BLaER1 (cell line): ENCODE measurements at regions not wholly inside any gene's neighbourhood (a gene's known extent, or its start where the extent isn't known, plus 50 kb on each side); places are given as distances from the start of the nearest gene placed in this dataset.

Source experiments
- H3K27ac ChIP-seq: shearing (Covaris generic); formaldehyde crosslinking; 2 replicates; pipeline ENCODE4 v1.8.1; 2022
- H3K27me3 ChIP-seq: shearing (Covaris generic); formaldehyde crosslinking; 2 replicates; pipeline ENCODE4 v1.8.1; 2022
- H3K36me3 ChIP-seq: shearing (Covaris generic); formaldehyde crosslinking; 2 replicates; pipeline ENCODE4 v1.8.1; 2022
- H3K4me1 ChIP-seq: shearing (Covaris generic); formaldehyde crosslinking; 2 replicates; pipeline ENCODE4 v1.8.1; 2022
- H3K4me2 ChIP-seq: shearing (Covaris generic); formaldehyde crosslinking; 2 replicates; pipeline ENCODE4 v1.8.1; 2022
- H3K4me3 ChIP-seq: shearing (Covaris generic); formaldehyde crosslinking; 2 replicates; pipeline ENCODE4 v1.8.1; 2022
- H3K9ac ChIP-seq: shearing (Covaris generic); formaldehyde crosslinking; 2 replicates; pipeline ENCODE4 v1.8.1; 2022
- H3K9me3 ChIP-seq: shearing (Covaris generic); formaldehyde crosslinking; 2 replicates; pipeline ENCODE4 v1.8.1; 2022
- H4K20me1 ChIP-seq: shearing (Covaris generic); formaldehyde crosslinking; 2 replicates; pipeline ENCODE4 v1.8.1; 2022
- Cebpa-rat ChIP-seq: shearing (Covaris generic); IDR thresholded peaks from 2 replicates; pipeline ENCODE4 v1.8.1; 2022

GRCh38 chr1:229001467-229002011 lies 266.3 kb downstream of the RHOU start:
- Histone ChIP-seq H3K9ac (no peak overlapping the region), H4K20me1 (no peaks in the 10 kb centered on the region), H3K4me2 (no peak overlapping the region), H3K9me3 (no peaks in the 10 kb centered on the region), H3K27ac (no peak overlapping the region), H3K4me3 (no peak overlapping the region), H3K36me3 (no peaks in the 10 kb centered on the region), H3K27me3 (no peaks in the 10 kb centered on the region), H3K4me1 (no peaks in the 10 kb centered on the region)
- no peak for TF ChIP-seq Cebpa-rat

DNA sequence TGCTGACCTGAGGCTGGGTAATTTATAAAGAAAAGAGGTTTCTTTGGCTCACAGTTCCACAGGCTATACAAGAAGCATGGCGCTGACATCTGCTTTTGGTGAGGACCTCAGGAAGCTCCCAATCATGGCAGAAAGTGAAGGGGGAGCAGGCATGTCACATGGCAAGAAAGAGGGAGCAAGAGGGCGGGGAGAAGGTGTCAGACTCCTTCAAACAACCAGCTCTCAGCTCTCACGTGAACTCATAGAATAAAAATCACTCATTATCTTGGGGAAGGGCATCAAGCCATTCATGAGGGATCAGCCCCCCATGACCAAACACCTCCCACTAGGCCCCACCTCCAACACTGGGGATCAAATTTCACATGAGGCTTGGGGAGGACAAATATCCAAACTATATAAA lies 266.8 kb downstream of the RHOU start:
- Histone ChIP-seq H3K4me2 (no peak overlapping the region), H3K9ac (no peak overlapping the region), H3K36me3 (no peaks in the 10 kb centered on the region), H3K4me3 (no peak overlapping the region), H3K4me1 (no peaks in the 10 kb centered on the region), H3K27me3 (no peaks in the 10 kb centered on the region), H3K27ac (no peak overlapping the region), H3K9me3 (no peaks in the 10 kb centered on the region), H4K20me1 (no peaks in the 10 kb centered on the region)
- no peak for TF ChIP-seq Cebpa-rat

GRCh38 chr1:229002451-229002960 lies 267.2 kb downstream of the RHOU start:
- Histone ChIP-seq H3K36me3 (no peaks in the 10 kb centered on the region), H3K9me3 (no peaks in the 10 kb centered on the region), H3K4me1 (no peaks in the 10 kb centered on the region), H3K27me3 (no peaks in the 10 kb centered on the region), H3K27ac (no peak overlapping the region), H3K4me2 (no peak overlapping the region), H3K9ac (no peak overlapping the region), H3K4me3 (no peak overlapping the region), H4K20me1 (no peaks in the 10 kb centered on the region)
- TF ChIP-seq Cebpa-rat = no peak

DNA sequence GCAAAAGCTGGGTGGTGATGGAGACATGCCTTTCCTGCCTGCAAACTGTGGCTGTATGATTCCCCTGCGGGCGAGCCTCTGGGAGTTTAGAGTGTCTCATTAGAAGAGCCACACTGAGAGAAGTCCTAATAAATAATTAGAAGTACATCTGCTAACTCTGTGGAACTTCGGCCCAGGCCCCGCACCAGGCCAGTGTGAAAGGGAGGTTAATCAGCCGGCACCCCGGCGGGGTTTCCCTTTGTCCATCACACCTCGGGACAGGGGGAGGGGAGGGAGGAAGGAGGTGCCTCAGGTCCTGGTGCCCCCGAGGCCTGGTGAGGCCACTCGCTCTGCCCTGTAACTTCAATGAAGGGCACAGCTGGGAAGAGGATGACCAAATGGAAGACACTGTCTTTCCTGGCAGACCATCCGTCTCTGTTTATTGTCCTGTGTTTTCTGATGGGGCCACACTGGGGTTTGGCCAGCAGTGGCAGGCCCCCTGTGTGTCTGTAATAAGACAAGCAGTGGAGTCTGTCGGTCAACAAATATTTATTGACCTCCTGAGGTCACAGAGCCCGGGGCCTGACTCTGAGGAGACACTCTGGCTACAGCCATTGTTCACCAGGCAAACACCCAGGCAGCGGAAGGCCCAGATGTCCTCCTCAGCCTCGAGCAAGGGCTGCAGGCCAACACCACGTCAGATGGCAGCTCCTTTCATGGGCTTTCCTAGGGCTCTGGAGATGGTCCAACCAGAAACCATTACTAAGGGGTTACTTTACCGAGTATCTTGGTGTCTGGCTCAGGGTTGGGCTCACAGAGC lies 267.5 kb upstream of the RAB4A start:
- no peaks in the 10 kb centered on the region for H4K20me1 ChIP-seq
- no peaks in the 10 kb centered on the region for H3K27me3 ChIP-seq
- H3K4me1 ChIP-seq = no peaks in the 10 kb centered on the region
- no peaks in the 10 kb centered on the region for H3K9me3 ChIP-seq
- H3K4me3 ChIP-seq = no peak overlapping the region
- H3K27ac ChIP-seq = no peak overlapping the region
- no peaks in the 10 kb centered on the region for H3K36me3 ChIP-seq
- no peak for TF ChIP-seq Cebpa-rat
- H3K9ac ChIP-seq = no peak overlapping the region
- no peak overlapping the region for H3K4me2 ChIP-seq

DNA sequence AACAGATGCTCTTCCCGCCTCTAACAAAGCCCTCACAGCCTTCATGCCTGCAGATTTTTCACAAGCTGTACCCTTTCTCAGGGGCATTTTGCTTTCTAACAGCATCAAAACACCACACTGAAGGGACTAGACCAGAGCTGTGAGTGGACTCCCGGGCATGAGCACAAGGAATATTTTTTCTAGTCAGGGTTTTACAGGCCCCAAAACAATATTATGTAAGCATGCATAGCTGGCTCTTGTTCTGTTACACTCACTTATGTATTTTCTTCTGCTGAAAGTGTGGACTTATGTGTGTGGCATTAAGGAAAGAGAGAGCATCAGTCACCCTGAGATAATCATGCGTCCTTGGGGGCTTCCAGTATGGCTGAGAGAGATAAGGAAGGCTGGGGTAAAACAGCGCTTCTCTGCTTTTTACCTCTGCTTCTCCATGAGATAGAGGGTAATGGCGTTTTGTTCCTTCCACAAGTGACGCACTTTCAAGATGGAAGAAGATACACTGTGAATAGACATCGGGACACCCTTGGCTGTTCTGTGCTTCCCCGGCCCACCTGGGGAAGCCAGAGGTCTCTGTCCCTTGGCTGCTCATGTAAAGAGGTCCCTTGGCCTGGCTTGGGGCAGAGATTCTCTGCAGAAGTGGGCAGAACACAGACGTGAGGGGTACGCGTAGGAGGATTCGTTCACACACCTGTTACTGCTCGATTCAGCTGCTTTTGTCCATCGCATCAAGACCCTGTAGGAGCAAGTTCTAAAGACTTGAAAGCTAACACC lies 266.7 kb upstream of the RAB4A start:
- Histone ChIP-seq H3K4me2 (no peak overlapping the region), H3K27ac (no peak overlapping the region), H3K36me3 (no peaks in the 10 kb centered on the region), H3K9me3 (no peaks in the 10 kb centered on the region), H4K20me1 (no peaks in the 10 kb centered on the region), H3K4me3 (no peak overlapping the region), H3K4me1 (no peaks in the 10 kb centered on the region), H3K9ac (no peak overlapping the region), H3K27me3 (no peaks in the 10 kb centered on the region)
- no peak for TF ChIP-seq Cebpa-rat

GRCh38 chr1:229005097-229005496 lies 265.8 kb upstream of the RAB4A start:
- no peaks in the 10 kb centered on the region for H3K9me3 ChIP-seq
- H4K20me1 ChIP-seq = no peaks in the 10 kb centered on the region
- H3K4me1 ChIP-seq = no peaks in the 10 kb centered on the region
- no peak for TF ChIP-seq Cebpa-rat
- no peaks in the 10 kb centered on the region for H3K27me3 ChIP-seq
- H3K4me3 ChIP-seq = no peak overlapping the region
- no peak overlapping the region for H3K27ac ChIP-seq
- no peak overlapping the region for H3K4me2 ChIP-seq
- no peak overlapping the region for H3K9ac ChIP-seq
- no peaks in the 10 kb centered on the region for H3K36me3 ChIP-seq

- Histone ChIP-seq H3K27ac (no peak overlapping the region), H3K9ac (no peak overlapping the region)
- no peak for TF ChIP-seq Cebpa-rat
Observed at GRCh38 chr1:229005556-229005955, 265.4 kb upstream of the RAB4A start.

DNA sequence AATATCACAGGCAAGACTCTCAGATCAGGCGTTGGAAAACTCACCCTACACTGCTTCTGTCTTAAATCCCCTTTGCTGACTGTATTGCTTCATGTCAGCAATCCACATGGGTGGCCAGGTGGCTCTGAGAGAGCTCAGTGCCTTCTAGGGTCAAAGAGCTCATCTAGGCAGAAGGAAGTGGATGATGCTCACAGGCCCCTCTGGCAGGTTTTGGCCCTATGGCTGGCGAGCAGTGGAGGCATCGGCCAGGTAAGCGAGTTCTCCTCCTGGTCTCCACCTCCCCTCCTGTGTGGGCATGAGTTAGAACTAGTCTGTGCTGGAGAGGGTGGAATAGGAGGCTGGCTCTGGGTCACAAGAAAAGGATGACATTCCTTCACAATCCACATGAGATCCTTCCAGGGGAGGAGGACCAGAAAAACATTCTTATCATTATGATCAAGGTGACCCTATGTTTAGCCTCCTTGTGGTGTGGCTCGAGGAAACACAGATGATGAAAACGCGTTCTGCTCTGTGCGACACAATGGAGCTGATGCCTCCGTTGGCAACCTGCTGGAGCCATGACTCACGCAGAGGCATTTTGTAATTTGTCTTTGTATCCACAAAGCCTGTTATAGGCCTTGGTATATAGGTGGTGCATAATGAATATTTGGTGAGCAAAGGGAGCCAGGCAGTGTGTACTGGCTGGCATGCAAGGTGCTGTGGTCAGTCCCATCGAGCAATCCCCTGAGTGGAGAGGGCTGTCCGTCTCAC lies 264.6 kb upstream of the RAB4A start:
- Histone ChIP-seq H3K4me3 (no peak overlapping the region), H3K27ac (no peak overlapping the region), H4K20me1 (no peaks in the 10 kb centered on the region), H3K9me3 (no peaks in the 10 kb centered on the region), H3K4me1 (no peaks in the 10 kb centered on the region), H3K27me3 (no peaks in the 10 kb centered on the region), H3K9ac (no peak overlapping the region), H3K36me3 (no peaks in the 10 kb centered on the region), H3K4me2 (no peak overlapping the region)
- no peak for TF ChIP-seq Cebpa-rat

More at GRCh38 chr1:229005556-229005955, 265.4 kb upstream of the RAB4A start:
- no peaks in the 10 kb centered on the region for H3K27me3 ChIP-seq
- H3K9me3 ChIP-seq = no peaks in the 10 kb centered on the region
- no peaks in the 10 kb centered on the region for H3K36me3 ChIP-seq
- H3K4me1 ChIP-seq = no peaks in the 10 kb centered on the region
- no peak overlapping the region for H3K4me3 ChIP-seq
- no peak overlapping the region for H3K4me2 ChIP-seq
- H4K20me1 ChIP-seq = no peaks in the 10 kb centered on the region

DNA sequence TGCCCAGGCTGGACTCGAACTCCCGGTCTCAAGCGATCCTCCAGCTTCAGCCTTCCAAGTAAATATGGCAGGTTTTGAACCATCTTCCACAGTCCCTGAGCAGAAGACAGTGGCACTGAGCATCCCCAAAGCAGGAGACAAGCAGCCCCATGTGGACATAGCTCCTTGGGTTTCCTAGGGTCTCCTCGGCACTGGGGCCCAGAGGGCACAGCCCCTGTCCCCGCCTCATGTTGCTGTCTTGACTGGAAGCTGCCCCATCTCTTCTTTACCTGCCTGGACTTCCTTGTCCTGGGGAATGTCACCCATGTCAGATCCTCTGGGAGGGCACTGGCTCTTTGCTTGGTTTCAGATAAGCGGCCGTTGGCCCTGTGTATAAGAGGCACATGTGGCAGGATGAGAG lies 263.7 kb upstream of the RAB4A start:
- TF ChIP-seq Cebpa-rat = no peak
- H3K9ac ChIP-seq = no peak overlapping the region
- no peaks in the 10 kb centered on the region for H3K4me1 ChIP-seq
- H3K4me3 ChIP-seq = no peak overlapping the region
- no peaks in the 10 kb centered on the region for H4K20me1 ChIP-seq
- H3K4me2 ChIP-seq = no peak overlapping the region
- no peak overlapping the region for H3K27ac ChIP-seq
- H3K27me3 ChIP-seq = no peaks in the 10 kb centered on the region
- H3K36me3 ChIP-seq = no peaks in the 10 kb centered on the region
- no peaks in the 10 kb centered on the region for H3K9me3 ChIP-seq
